H9 (cell line): ENCODE measurements at regions not wholly inside any gene's neighbourhood (a gene's known extent, or its start where the extent isn't known, plus 50 kb on each side); places are given as distances from the start of the nearest gene placed in this dataset.

Source experiments
- DNase-seq: peaks from one replicate; pipeline ENCODE4 v3.0.0-alpha.2; 2017
- H2AFZ ChIP-seq: one replicate; pipeline ENCODE4 v1.6.1; 2013; ENCODE audit warnings: mild to moderate bottlenecking, low read length, control low read depth, moderate library complexity
- H2AK5ac ChIP-seq: 2 replicates; pipeline ENCODE4 v1.6.1; 2013; ENCODE audit warnings: low read length, control low read depth, mixed read lengths; ENCODE audit not compliant: insufficient read length
- H2BK120ac ChIP-seq: one replicate; pipeline ENCODE4 v1.6.1; 2013; ENCODE audit warnings: low read depth, mild to moderate bottlenecking, low read length, control low read depth, inconsistent platforms; ENCODE audit not compliant: poor library complexity, severe bottlenecking
- H2BK12ac ChIP-seq: 2 replicates; pipeline ENCODE4 v1.6.1; 2013; ENCODE audit warnings: low read length, control low read depth, mixed read lengths, low read depth; ENCODE audit not compliant: insufficient read length
- H2BK15ac ChIP-seq: 2 replicates; pipeline ENCODE4 v1.6.1; 2013; ENCODE audit warnings: low read depth, low read length, control low read depth
- H2BK20ac ChIP-seq: one replicate; pipeline ENCODE4 v1.6.1; 2013; ENCODE audit warnings: low read depth, mild to moderate bottlenecking, low read length, control low read depth, inconsistent platforms; ENCODE audit not compliant: poor library complexity, severe bottlenecking
- H2BK5ac ChIP-seq: 2 replicates; pipeline ENCODE4 v1.6.1; 2013; ENCODE audit warnings: low read length, control low read depth, mixed read lengths; ENCODE audit not compliant: insufficient read length
- H3K14ac ChIP-seq: 2 replicates; pipeline ENCODE4 v1.6.1; 2013; ENCODE audit warnings: low read length, control low read depth; ENCODE audit not compliant: insufficient read depth
- H3K18ac ChIP-seq: 2 replicates; pipeline ENCODE4 v1.6.1; 2013; ENCODE audit warnings: low read depth, mild to moderate bottlenecking, mixed read lengths, low read length, control low read depth; ENCODE audit not compliant: insufficient read length
- H3K23ac ChIP-seq: 2 replicates; pipeline ENCODE4 v1.6.1; 2013; ENCODE audit warnings: low read length, control low read depth, mixed read lengths, low read depth; ENCODE audit not compliant: insufficient read length
- H3K23me2 ChIP-seq: 2 replicates; pipeline ENCODE4 v1.6.1; 2013; ENCODE audit warnings: low read depth, mild to moderate bottlenecking, mixed read lengths, low read length, control low read depth; ENCODE audit not compliant: insufficient read length, poor library complexity, severe bottlenecking
- H3K27ac ChIP-seq: 2 replicates; pipeline ENCODE4 v1.5.1; 2013; ENCODE audit warnings: low read length, control low read depth, mixed read lengths, low read depth; ENCODE audit not compliant: insufficient read length
- H3K27me3 ChIP-seq: 2 replicates; pipeline ENCODE4 v1.6.1; 2013; ENCODE audit warnings: low read length, control low read depth, inconsistent platforms; ENCODE audit not compliant: insufficient read depth
- H3K4ac ChIP-seq: 2 replicates; pipeline ENCODE4 v1.6.1; 2013; ENCODE audit warnings: low read depth, mild to moderate bottlenecking, control low read depth, inconsistent platforms, low read length, moderate library complexity
- H3K4me1 ChIP-seq: 2 replicates; pipeline ENCODE4 v1.6.1; 2013; ENCODE audit warnings: low read length, control low read depth, inconsistent platforms; ENCODE audit not compliant: insufficient read depth
- H3K4me2 ChIP-seq: 2 replicates; pipeline ENCODE4 v1.6.1; 2013; ENCODE audit warnings: low read length, control low read depth, mixed read lengths; ENCODE audit not compliant: insufficient read length, insufficient read depth
- H3K56ac ChIP-seq: 2 replicates; pipeline ENCODE4 v1.6.1; 2013; ENCODE audit warnings: low read depth, mild to moderate bottlenecking, mixed read lengths, low read length, control low read depth; ENCODE audit not compliant: insufficient read length
- H3K79me1 ChIP-seq: 2 replicates; pipeline ENCODE4 v1.6.1; 2013; ENCODE audit warnings: low read depth, mild to moderate bottlenecking, moderate library complexity, low read length, control low read depth, inconsistent platforms; ENCODE audit not compliant: insufficient read depth, poor library complexity, severe bottlenecking
- H3K79me2 ChIP-seq: 2 replicates; pipeline ENCODE4 v1.6.1; 2013; ENCODE audit warnings: low read length, control low read depth, inconsistent platforms; ENCODE audit not compliant: insufficient read depth
- H3K9ac ChIP-seq: 2 replicates; pipeline ENCODE4 v1.6.1; 2013; ENCODE audit warnings: low read length, control low read depth, mixed read lengths; ENCODE audit not compliant: insufficient read length; ENCODE audit errors: extremely low read depth
- H3K9me3 ChIP-seq: one replicate; pipeline ENCODE4 v1.6.1; 2013; ENCODE audit warnings: low read depth, low read length, inconsistent platforms; ENCODE audit not compliant: control insufficient read depth
- H3T11ph ChIP-seq: one replicate; pipeline ENCODE4 v1.6.1; 2013; ENCODE audit warnings: mild to moderate bottlenecking, low read length, control low read depth, inconsistent platforms
- H4K20me1 ChIP-seq: one replicate; pipeline ENCODE4 v1.6.1; 2013; ENCODE audit not compliant: control insufficient read depth, insufficient read length, insufficient read depth
- H4K5ac ChIP-seq: 2 replicates; pipeline ENCODE4 v1.6.1; 2013; ENCODE audit warnings: low read depth, mild to moderate bottlenecking, mixed read lengths, low read length, control low read depth; ENCODE audit not compliant: insufficient read length
- H4K8ac ChIP-seq: replicated peaks from 2 replicates; pipeline ENCODE4 v1.6.1; 2013; ENCODE audit warnings: low read length, control low read depth, mixed read lengths, low read depth; ENCODE audit not compliant: insufficient read length
- H4K91ac ChIP-seq: 2 replicates; pipeline ENCODE4 v1.6.1; 2013; ENCODE audit warnings: low read depth, mild to moderate bottlenecking, moderate library complexity, mixed read lengths, low read length, control low read depth; ENCODE audit not compliant: insufficient read length
- H3K27ac Mint-ChIP-seq, 3 experiments: 2 replicates in 2 of 3; 3 replicates in 1 of 3; pipeline ENCODE4 v1.8.0; 2020 to 2021; ENCODE audit warnings: mixed read lengths in 3 of 3, mild to moderate bottlenecking in 1 of 3, moderate library complexity in 1 of 3
- H3K27me3 Mint-ChIP-seq: 2 replicates; pipeline ENCODE4 v1.8.0; 2021; ENCODE audit warnings: low read depth, mild to moderate bottlenecking, moderate library complexity, mixed read lengths
- H3K36me3 Mint-ChIP-seq, 3 experiments: 2 replicates in 2 of 3; 3 replicates in 1 of 3; pipeline ENCODE4 v1.8.0; 2020 to 2021; ENCODE audit warnings: low read depth in 3 of 3, mixed read lengths in 3 of 3; ENCODE audit not compliant: insufficient read depth in 1 of 3
- H3K4me1 Mint-ChIP-seq, 2 experiments: 2 replicates each; pipeline ENCODE4 v1.8.0; 2020; ENCODE audit warnings: mixed read lengths in 2 of 2
- H3K4me3 Mint-ChIP-seq, 2 experiments: 2 replicates in 1 of 2; 3 replicates in 1 of 2; pipeline ENCODE4 v1.8.0; 2020 to 2021; ENCODE audit warnings: mild to moderate bottlenecking in 2 of 2, mixed read lengths in 2 of 2, moderate library complexity in 1 of 2
- H3K9me3 Mint-ChIP-seq, 2 experiments: 2 replicates in 1 of 2; 3 replicates in 1 of 2; pipeline ENCODE4 v1.8.0; 2020; ENCODE audit warnings: mild to moderate bottlenecking in 2 of 2, mixed read lengths in 2 of 2, moderate library complexity in 1 of 2
- CTCF ChIP-seq: fragments of 200-600 bp; sonication (generic); conservative IDR thresholded peaks from 3 replicates; pipeline ENCODE4 v1.8.0; 2021; ENCODE audit warnings: antibody characterized with exemption, mild to moderate bottlenecking
- WGBS: extraction: QIAGEN DNeasy Blood & Tissue Kit; methylation state at CpG from one replicate; pipeline ENCODE4 v1.1.7; 2013; ENCODE audit warnings: missing lambda C conversion rate, low lambda C conversion rate, mixed read lengths; ENCODE audit not compliant: insufficient read length; ENCODE audit errors: extremely low coverage; 5-methylcytosine and 5-hydroxymethylcytosine counted together

- no peaks in the 10 kb centered on the region for H3K23me2 ChIP-seq
- no peak overlapping the region for H3T11ph ChIP-seq
- H3K14ac ChIP-seq, result no peak overlapping the region
- H2BK15ac ChIP-seq, result no peak overlapping the region
- H3K27ac Mint-ChIP-seq, result no peak overlapping the region
- H3K36me3 Mint-ChIP-seq, result peaks cover 0 to 7% (median 2%) of the 10 kb centered on the region in 3 experiments; a peak in 5 of 7 replicates
- no CpG with 5 or more reads among the region's 6 CpGs for WGBS
- no peaks in the 10 kb centered on the region for H3K4me1 ChIP-seq
- no peak overlapping the region for H2BK12ac ChIP-seq
- no peak overlapping the region for H3K27ac ChIP-seq
- H3K18ac ChIP-seq, result no peak overlapping the region
- no peak overlapping the region for H3K9ac ChIP-seq
- H2BK5ac ChIP-seq, result no peak overlapping the region
- H3K9me3 ChIP-seq, result no peaks in the 10 kb centered on the region
- no peak overlapping the region for H2BK120ac ChIP-seq
- no peak overlapping the region for H3K56ac ChIP-seq
- no peaks in the 10 kb centered on the region for H3K79me2 ChIP-seq
- no peak overlapping the region for H4K5ac ChIP-seq
- peaks cover 8 to 10% of the 10 kb centered on the region in 2 experiments for H3K9me3 Mint-ChIP-seq
- no peaks in the 10 kb centered on the region for H3K27me3 ChIP-seq
- H2AFZ ChIP-seq, result no peak overlapping the region
- TF ChIP-seq CTCF, result no peak
- H3K4me1 Mint-ChIP-seq, result peaks cover 6% of the 10 kb centered on the region in 2 experiments; a peak in 3 of 4 replicates
- no peak overlapping the region for H4K91ac ChIP-seq
- no peaks in the 10 kb centered on the region; the same call in 1 of the 2 replicates for H3K27me3 Mint-ChIP-seq
- H3K4ac ChIP-seq, result no peak overlapping the region
- no peak overlapping the region for H3K4me2 ChIP-seq
- H4K8ac ChIP-seq, result no peak overlapping the region
- no peak overlapping the region for H2BK20ac ChIP-seq
- no peaks in the 10 kb centered on the region for H4K20me1 ChIP-seq
- H3K79me1 ChIP-seq, result no peaks in the 10 kb centered on the region
- H3K23ac ChIP-seq, result no peak overlapping the region
- no peak for DNase-seq
- no peak overlapping the region for H2AK5ac ChIP-seq
- no peak overlapping the region for H3K4me3 Mint-ChIP-seq
Measured at GRCh38 chr10:94277450-94277849, 85.3 kb downstream of the NOC3L start.
